Ishikawa (cell line): ENCODE measurements at regions not wholly inside any gene's neighbourhood (a gene's known extent, or its start where the extent isn't known, plus 50 kb on each side); places are given as distances from the start of the nearest gene placed in this dataset.

Source experiments
- CEBPB ChIP-seq: IDR thresholded peaks from 2 replicates; pipeline ENCODE4 v1.6.1; 2012
- CREB1 ChIP-seq: IDR thresholded peaks from 2 replicates; pipeline ENCODE4 v1.6.1; 2012; ENCODE audit warnings: low read depth
- EGR1 ChIP-seq: IDR thresholded peaks from 2 replicates; pipeline ENCODE4 v1.6.1; 2012
- EP300 ChIP-seq: IDR thresholded peaks from 2 replicates; pipeline ENCODE4 v1.6.1; 2012; ENCODE audit warnings: borderline replicate concordance
- FOXM1 ChIP-seq: IDR thresholded peaks from 2 replicates; pipeline ENCODE4 v1.6.1; 2012; ENCODE audit warnings: low read depth, borderline replicate concordance
- NFIC ChIP-seq: IDR thresholded peaks from 2 replicates; pipeline ENCODE4 v1.6.1; 2012
- RAD21 ChIP-seq: IDR thresholded peaks from 2 replicates; pipeline ENCODE4 v1.6.1; 2012; ENCODE audit warnings: low read depth
- TAF1 ChIP-seq: IDR thresholded peaks from 2 replicates; pipeline ENCODE4 v1.6.1; 2012; ENCODE audit warnings: low read depth, mild to moderate bottlenecking
- TCF12 ChIP-seq: IDR thresholded peaks from 2 replicates; pipeline ENCODE4 v1.6.1; 2012; ENCODE audit warnings: low read depth
- TEAD4 ChIP-seq: IDR thresholded peaks from 2 replicates; pipeline ENCODE4 v1.6.1; 2012
- YY1 ChIP-seq: IDR thresholded peaks from 2 replicates; pipeline ENCODE4 v1.6.1; 2012; ENCODE audit warnings: low read depth
- ZBTB7A ChIP-seq: IDR thresholded peaks from 2 replicates; pipeline ENCODE4 v1.6.1; 2012; ENCODE audit warnings: low read depth
- TF ChIP-seq, protein P1 (sequence below): IDR thresholded peaks from 2 replicates; pipeline ENCODE4 v1.6.1; 2012
- TF ChIP-seq, protein P2 (sequence below): IDR thresholded peaks from 2 replicates; pipeline ENCODE4 v1.6.1; 2012
- TF ChIP-seq, protein P3 (sequence below): IDR thresholded peaks from 2 replicates; pipeline ENCODE4 v1.6.1; 2012; ENCODE audit warnings: low read depth, mild to moderate bottlenecking

DNA sequence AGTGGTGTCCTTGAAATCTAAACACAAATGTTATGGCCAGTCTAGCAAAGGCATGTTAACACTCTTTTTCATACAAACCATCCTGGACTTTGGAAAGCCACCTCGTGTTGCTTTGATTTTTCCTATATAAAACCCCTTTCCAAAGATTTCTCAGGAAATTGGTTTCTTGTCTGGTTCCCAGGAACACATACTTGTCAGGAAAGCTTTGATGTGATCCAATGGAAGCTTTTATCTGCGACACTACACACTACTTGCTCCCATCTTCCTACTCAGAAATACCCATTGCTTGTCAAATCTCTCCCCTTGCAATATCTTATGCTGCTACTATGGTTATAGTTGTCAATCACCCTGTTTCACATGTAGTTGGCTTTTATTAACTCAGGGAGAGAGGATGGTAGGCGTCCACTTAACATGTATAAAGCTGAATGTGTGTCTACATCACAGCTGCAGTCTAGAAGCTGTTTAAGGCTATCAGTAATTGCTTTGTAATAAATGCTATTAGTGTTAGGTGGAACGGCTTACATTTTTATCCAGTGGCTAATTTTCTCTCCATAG lies 189.6 kb downstream of the GPAM start:
- TF ChIP-seq NFIC (no peak), TEAD4 (no peak), RAD21 (no peak), TCF12 (no peak), TAF1 (no peak), FOXM1 (no peak), EP300 (no peak), YY1 (no peak), CREB1 (no peak)
- TF ChIP-seq, protein P1, sequence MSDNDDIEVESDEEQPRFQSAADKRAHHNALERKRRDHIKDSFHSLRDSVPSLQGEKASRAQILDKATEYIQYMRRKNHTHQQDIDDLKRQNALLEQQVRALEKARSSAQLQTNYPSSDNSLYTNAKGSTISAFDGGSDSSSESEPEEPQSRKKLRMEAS, result no peak
- TF ChIP-seq, protein P2, sequence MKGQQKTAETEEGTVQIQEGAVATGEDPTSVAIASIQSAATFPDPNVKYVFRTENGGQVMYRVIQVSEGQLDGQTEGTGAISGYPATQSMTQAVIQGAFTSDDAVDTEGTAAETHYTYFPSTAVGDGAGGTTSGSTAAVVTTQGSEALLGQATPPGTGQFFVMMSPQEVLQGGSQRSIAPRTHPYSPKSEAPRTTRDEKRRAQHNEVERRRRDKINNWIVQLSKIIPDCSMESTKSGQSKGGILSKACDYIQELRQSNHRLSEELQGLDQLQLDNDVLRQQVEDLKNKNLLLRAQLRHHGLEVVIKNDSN, result no peak
- TF ChIP-seq, protein P3, sequence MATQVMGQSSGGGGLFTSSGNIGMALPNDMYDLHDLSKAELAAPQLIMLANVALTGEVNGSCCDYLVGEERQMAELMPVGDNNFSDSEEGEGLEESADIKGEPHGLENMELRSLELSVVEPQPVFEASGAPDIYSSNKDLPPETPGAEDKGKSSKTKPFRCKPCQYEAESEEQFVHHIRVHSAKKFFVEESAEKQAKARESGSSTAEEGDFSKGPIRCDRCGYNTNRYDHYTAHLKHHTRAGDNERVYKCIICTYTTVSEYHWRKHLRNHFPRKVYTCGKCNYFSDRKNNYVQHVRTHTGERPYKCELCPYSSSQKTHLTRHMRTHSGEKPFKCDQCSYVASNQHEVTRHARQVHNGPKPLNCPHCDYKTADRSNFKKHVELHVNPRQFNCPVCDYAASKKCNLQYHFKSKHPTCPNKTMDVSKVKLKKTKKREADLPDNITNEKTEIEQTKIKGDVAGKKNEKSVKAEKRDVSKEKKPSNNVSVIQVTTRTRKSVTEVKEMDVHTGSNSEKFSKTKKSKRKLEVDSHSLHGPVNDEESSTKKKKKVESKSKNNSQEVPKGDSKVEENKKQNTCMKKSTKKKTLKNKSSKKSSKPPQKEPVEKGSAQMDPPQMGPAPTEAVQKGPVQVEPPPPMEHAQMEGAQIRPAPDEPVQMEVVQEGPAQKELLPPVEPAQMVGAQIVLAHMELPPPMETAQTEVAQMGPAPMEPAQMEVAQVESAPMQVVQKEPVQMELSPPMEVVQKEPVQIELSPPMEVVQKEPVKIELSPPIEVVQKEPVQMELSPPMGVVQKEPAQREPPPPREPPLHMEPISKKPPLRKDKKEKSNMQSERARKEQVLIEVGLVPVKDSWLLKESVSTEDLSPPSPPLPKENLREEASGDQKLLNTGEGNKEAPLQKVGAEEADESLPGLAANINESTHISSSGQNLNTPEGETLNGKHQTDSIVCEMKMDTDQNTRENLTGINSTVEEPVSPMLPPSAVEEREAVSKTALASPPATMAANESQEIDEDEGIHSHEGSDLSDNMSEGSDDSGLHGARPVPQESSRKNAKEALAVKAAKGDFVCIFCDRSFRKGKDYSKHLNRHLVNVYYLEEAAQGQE, result no peak

DNA sequence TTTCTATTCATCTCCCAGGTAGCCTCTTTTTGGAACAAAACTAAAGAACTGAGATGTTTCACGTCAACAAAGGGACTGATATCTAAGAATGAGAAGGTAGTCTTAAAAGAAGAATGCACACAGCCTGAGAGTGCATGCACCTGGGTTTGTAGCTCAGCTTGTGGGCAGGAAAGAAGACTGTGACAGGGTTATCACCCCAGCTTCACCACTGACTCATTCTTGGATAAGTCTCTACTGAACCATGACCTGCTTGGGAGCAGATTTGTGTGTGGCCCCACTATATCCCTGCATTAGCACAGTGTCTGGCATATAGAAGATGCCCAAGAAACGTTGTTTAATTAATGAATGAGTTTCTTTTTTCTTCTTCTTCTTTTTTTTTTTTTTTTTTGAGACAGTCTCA lies 187.5 kb downstream of the GPAM start:
- TF ChIP-seq EP300 (no peak), EGR1 (no peak), ZBTB7A (no peak), CREB1 (no peak), NFIC (no peak), FOXM1 (no peak), TCF12 (no peak), YY1 (no peak), CEBPB (no peak), TAF1 (no peak), RAD21 (no peak), TEAD4 (no peak)
- TF ChIP-seq, protein P3, result no peak
- TF ChIP-seq, protein P2, result no peak
- TF ChIP-seq, protein P1, result no peak

DNA sequence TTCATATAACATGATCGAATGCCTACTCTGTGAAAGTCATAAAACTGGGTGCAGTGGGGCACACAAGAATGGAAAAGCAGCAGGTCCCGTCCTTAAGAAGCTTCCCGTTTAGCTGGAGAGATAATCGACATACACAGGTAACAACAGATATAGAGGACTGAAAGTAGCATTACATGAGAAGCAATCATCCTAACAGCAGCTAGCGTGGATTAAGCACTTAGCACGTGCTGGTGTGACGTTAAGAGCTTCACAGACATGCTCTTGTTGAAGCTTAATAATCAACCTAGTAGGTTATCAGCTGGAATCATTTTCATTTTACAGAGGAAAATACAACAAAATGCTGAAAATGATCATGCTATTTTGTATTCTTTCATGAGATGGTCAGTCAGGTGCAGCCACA lies 184.8 kb downstream of the GPAM start:
- TF ChIP-seq TEAD4, result no peak
- TF ChIP-seq YY1, result no peak
- TF ChIP-seq CREB1, result no peak
- no peak for TF ChIP-seq ZBTB7A
- no peak for TF ChIP-seq TAF1
- TF ChIP-seq FOXM1, result no peak
- TF ChIP-seq EP300, result no peak
- TF ChIP-seq EGR1, result no peak

DNA sequence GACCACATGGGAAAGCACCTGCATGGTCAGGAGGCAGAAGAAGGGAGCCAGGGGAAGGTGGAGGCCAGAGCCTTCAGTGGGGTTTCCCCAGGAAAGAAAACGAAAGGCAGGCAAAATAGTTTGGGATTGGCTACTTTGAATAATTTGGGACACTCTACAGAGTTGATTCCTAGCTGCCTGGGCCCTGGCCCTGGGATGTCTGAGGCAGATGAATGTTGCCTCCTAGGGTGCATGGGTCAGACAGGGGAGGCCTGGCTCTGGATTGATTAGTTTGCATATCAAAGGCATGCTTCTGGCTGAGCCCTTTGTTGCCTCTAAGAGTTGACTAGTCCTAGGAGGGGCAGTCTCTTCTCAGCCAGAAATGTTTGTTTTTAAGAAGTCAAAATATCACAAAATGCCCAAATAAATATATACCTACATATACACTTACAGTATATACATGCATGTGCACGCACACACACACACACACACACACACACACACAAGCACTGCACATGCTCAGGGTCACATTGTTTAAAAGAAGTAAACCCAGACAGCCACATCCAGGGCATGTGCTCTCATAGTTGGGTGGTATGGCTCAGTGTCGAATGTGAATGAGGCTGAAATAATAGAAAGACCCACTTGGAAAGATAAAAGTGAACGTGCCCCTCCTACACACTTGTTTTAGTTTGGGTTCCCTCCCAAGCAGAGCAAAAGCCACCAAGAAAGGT lies 184.2 kb downstream of the GPAM start:
- TF ChIP-seq ZBTB7A (no peak), FOXM1 (no peak), EGR1 (no peak), EP300 (no peak), RAD21 (no peak), CEBPB (no peak), TAF1 (no peak), NFIC (no peak), YY1 (no peak), CREB1 (no peak), TCF12 (no peak), TEAD4 (no peak)
- TF ChIP-seq, protein P1, result no peak
- TF ChIP-seq, protein P3, result no peak
- TF ChIP-seq, protein P2, result no peak
